OCI-LY1 (cell line): ENCODE measurements at regions not wholly inside any gene's neighbourhood (a gene's known extent, or its start where the extent isn't known, plus 50 kb on each side); places are given as distances from the start of the nearest gene placed in this dataset.

Experiments used
- H2AFZ ChIP-seq: fragments of 200-600 bp; sonication (generic), shearing (Covaris generic); 2 replicates; pipeline ENCODE4 v1.6.0; 2014; ENCODE audit warnings: antibody characterized with exemption, mild to moderate bottlenecking, low read length
- H3F3A ChIP-seq: fragments of 200-600 bp; sonication (generic), shearing (Covaris generic); 2 replicates; pipeline ENCODE4 v1.6.0; 2014; ENCODE audit warnings: mild to moderate bottlenecking, antibody characterized with exemption, low read length, moderate library complexity; ENCODE audit not compliant: insufficient read depth
- H3K27ac ChIP-seq: fragments of 200-600 bp; sonication (generic); 2 replicates; pipeline ENCODE4 v1.5.1; 2014; ENCODE audit warnings: low read length, mixed run types, mild to moderate bottlenecking, low read depth; ENCODE audit not compliant: poor library complexity, severe bottlenecking
- H3K27me3 ChIP-seq: fragments of 200-600 bp; sonication (generic); 2 replicates; pipeline ENCODE4 v1.6.0; 2014; ENCODE audit warnings: antibody characterized with exemption, mild to moderate bottlenecking, low read length, moderate library complexity; ENCODE audit not compliant: insufficient read depth
- H3K36me3 ChIP-seq: fragments of 200-600 bp; sonication (generic); 2 replicates; pipeline ENCODE4 v1.6.1; 2014; ENCODE audit warnings: mild to moderate bottlenecking, antibody characterized with exemption, low read length, moderate library complexity, mixed read lengths; ENCODE audit not compliant: insufficient read depth
- H3K4me1 ChIP-seq: fragments of 200-600 bp; sonication (generic); 2 replicates; pipeline ENCODE4 v1.5.1; 2014; ENCODE audit warnings: mild to moderate bottlenecking, low read length, moderate library complexity; ENCODE audit not compliant: insufficient read depth, severe bottlenecking
- H3K4me2 ChIP-seq: fragments of 200-600 bp; sonication (generic), shearing (Covaris generic); 2 replicates; pipeline ENCODE4 v1.6.1; 2014; ENCODE audit warnings: low read length
- H3K4me3 ChIP-seq: fragments of 200-600 bp; sonication (generic); 2 replicates; pipeline ENCODE4 v1.5.1; 2014; ENCODE audit warnings: low read length, low read depth, mild to moderate bottlenecking, mixed read lengths; ENCODE audit not compliant: poor library complexity, severe bottlenecking
- H3K79me2 ChIP-seq: fragments of 200-600 bp; shearing (Covaris generic); 2 replicates; pipeline ENCODE4 v1.6.1; 2016; ENCODE audit warnings: mixed run types, low read length, mixed read lengths; ENCODE audit not compliant: insufficient read depth
- H3K9ac ChIP-seq: fragments of 200-600 bp; sonication (generic), shearing (Covaris generic); 2 replicates; pipeline ENCODE4 v1.6.1; 2014; ENCODE audit warnings: mild to moderate bottlenecking, low read length, mixed read lengths
- H3K9me2 ChIP-seq: fragments of 200-600 bp; sonication (generic), shearing (Covaris generic); 2 replicates; pipeline ENCODE4 v1.6.1; 2014; ENCODE audit warnings: low read depth, mild to moderate bottlenecking, low read length, mixed read lengths
- H3K9me3 ChIP-seq: fragments of 200-600 bp; shearing (Covaris generic); 2 replicates; pipeline ENCODE4 v1.6.1; 2014; ENCODE audit warnings: low read length, mixed read lengths
- H4K20me1 ChIP-seq: fragments of 200-600 bp; sonication (generic), shearing (Covaris generic); 2 replicates; pipeline ENCODE4 v1.6.0; 2016; ENCODE audit warnings: mild to moderate bottlenecking, low read length; ENCODE audit not compliant: insufficient read depth
- CTCF ChIP-seq: fragments of 200-600 bp; sonication (generic), shearing (Covaris generic); IDR thresholded peaks from 2 replicates; pipeline ENCODE4 v1.5.1; 2017; ENCODE audit warnings: mild to moderate bottlenecking, antibody characterized with exemption, low read length, moderate library complexity, mixed read lengths
- EZH2 ChIP-seq: fragments of 200-600 bp; sonication (generic), shearing (Covaris generic); IDR thresholded peaks from 2 replicates; pipeline ENCODE4 v1.8.0; 2017; ENCODE audit warnings: borderline replicate concordance, mixed run types, mild to moderate bottlenecking, antibody characterized with exemption, low read length, moderate library complexity, mixed read lengths

- H3K9me3 ChIP-seq, result no peaks in the 10 kb centered on the region
Observed at GRCh38 chr11:15577519-15577918, 462.8 kb downstream of the INSC start.

GRCh38 chr11:15579287-15580001, 464.7 kb downstream of the INSC start:
- no peaks in the 10 kb centered on the region for H3K79me2 ChIP-seq
- no peaks in the 10 kb centered on the region for H3K36me3 ChIP-seq
- H3F3A ChIP-seq, result no peaks in the 10 kb centered on the region
- no peaks in the 10 kb centered on the region for H3K4me1 ChIP-seq
- no peak overlapping the region for H2AFZ ChIP-seq
- H3K4me2 ChIP-seq, result no peak overlapping the region
- H3K4me3 ChIP-seq, result no peak overlapping the region
- no peaks in the 10 kb centered on the region for H3K27me3 ChIP-seq
- no peaks in the 10 kb centered on the region for H3K9me2 ChIP-seq
- no peak overlapping the region for H3K9ac ChIP-seq
- no peaks in the 10 kb centered on the region for H4K20me1 ChIP-seq
- H3K27ac ChIP-seq, result no peak overlapping the region
- H3K9me3 ChIP-seq, result no peaks in the 10 kb centered on the region
- TF ChIP-seq CTCF, result no peak
- no peak for TF ChIP-seq EZH2

More at GRCh38 chr11:15577519-15577918, 462.8 kb downstream of the INSC start:
- Histone ChIP-seq H3K9ac (no peak overlapping the region), H4K20me1 (no peaks in the 10 kb centered on the region), H3K79me2 (no peaks in the 10 kb centered on the region), H3K4me1 (no peaks in the 10 kb centered on the region), H3K9me2 (no peaks in the 10 kb centered on the region), H3K27me3 (no peaks in the 10 kb centered on the region), H2AFZ (no peak overlapping the region), H3K27ac (no peak overlapping the region), H3K4me3 (no peak overlapping the region), H3K36me3 (no peaks in the 10 kb centered on the region), H3K4me2 (no peak overlapping the region), H3F3A (no peaks in the 10 kb centered on the region)
- TF ChIP-seq CTCF, result no peak
- no peak for TF ChIP-seq EZH2

DNA sequence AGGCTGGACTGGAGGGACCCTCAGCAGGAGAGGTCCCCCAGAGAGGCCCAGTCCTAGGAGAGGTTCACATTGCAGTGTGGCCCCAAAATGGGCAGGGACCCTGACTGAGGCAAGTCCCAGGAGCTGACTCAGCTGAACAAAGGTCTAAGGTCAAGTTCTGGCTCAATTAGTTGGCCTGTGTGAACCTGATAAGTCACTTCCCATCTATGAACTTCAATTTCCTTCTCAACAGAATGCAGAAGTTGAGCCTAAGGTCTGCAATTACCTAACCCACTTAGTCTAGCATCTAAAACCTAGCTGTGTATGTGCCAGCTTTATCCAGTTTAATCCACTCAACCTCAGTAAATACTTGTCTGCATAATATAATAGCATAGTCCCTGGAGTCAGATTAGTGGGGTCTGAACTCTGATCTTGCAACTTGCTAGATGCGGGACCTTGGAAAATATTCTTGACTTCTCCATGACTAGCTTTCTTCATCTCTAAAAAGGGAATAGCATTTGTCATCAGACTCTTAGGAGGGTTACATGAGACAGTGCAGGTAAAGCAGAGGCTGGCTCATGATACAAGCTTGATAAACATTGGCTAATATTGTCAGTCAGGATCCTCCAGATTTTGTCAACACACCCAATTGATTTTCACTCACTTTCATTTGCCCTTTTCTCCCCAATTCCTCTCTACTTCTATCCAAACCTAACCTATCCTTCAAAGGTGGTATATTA, 465.5 kb downstream of the INSC start:
- Histone ChIP-seq H3K4me1 (no peaks in the 10 kb centered on the region), H3K36me3 (no peaks in the 10 kb centered on the region), H3F3A (no peaks in the 10 kb centered on the region), H2AFZ (no peak overlapping the region), H4K20me1 (no peaks in the 10 kb centered on the region), H3K27ac (no peak overlapping the region), H3K4me2 (no peak overlapping the region), H3K9ac (no peak overlapping the region), H3K27me3 (no peaks in the 10 kb centered on the region), H3K4me3 (no peak overlapping the region), H3K9me3 (no peaks in the 10 kb centered on the region), H3K9me2 (no peaks in the 10 kb centered on the region), H3K79me2 (no peaks in the 10 kb centered on the region)
- TF ChIP-seq CTCF, result no peak
- TF ChIP-seq EZH2, result no peak
